ENCODE measurements at regions not wholly inside any gene's neighbourhood (a gene's known extent, or its start where the extent isn't known, plus 50 kb on each side); places are given as distances from the start of the nearest gene placed in this dataset.
"Not testable (repeated sequence)": the region's sequence is repeated elsewhere in the genome, so short reads cannot be mapped to it uniquely, and the experiment has no call there.

DNA sequence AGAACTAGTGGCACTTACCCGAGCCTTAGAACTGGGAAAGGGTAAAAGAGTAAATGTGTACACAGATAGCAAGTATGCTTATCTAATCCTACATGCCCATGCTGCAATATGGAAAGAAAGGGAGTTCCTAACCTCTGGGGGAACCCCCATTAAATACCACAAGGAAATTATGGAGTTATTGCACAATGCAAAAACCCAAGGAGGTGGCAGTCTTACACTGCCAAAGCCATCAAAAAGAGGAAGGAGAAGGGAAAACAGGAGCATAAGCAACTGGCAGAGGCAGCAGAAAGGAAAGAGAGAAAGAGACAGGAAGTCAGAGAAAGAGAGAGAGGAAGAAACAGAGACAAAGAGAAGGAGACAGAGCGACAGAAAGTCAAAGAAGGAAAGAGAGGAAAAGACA is 876.9 kb downstream of the XPNPEP1 start:
- TF ChIP-seq, protein P1, sequence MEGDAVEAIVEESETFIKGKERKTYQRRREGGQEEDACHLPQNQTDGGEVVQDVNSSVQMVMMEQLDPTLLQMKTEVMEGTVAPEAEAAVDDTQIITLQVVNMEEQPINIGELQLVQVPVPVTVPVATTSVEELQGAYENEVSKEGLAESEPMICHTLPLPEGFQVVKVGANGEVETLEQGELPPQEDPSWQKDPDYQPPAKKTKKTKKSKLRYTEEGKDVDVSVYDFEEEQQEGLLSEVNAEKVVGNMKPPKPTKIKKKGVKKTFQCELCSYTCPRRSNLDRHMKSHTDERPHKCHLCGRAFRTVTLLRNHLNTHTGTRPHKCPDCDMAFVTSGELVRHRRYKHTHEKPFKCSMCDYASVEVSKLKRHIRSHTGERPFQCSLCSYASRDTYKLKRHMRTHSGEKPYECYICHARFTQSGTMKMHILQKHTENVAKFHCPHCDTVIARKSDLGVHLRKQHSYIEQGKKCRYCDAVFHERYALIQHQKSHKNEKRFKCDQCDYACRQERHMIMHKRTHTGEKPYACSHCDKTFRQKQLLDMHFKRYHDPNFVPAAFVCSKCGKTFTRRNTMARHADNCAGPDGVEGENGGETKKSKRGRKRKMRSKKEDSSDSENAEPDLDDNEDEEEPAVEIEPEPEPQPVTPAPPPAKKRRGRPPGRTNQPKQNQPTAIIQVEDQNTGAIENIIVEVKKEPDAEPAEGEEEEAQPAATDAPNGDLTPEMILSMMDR (IDR thresholded peaks at IDR 0.05 in 8 of 11, conservative IDR thresholded peaks at IDR 0.05 in 3 of 11): not testable (repeated sequence)
- TF ChIP-seq POLR2A, POLR2AphosphoS5 (IDR thresholded peaks at IDR 0.05): not testable (repeated sequence)

Measured in spleen (tissue), 7 donors.